Left ventricle myocardium inferior (tissue), 1 donor: ENCODE measurements at regions not wholly inside any gene's neighbourhood (a gene's known extent, or its start where the extent isn't known, plus 50 kb on each side); places are given as distances from the start of the nearest gene placed in this dataset.
"Not testable (repeated sequence)": the region's sequence is repeated elsewhere in the genome, so short reads cannot be mapped to it uniquely, and the experiment has no call there.

Experiments used
- DNase-seq: peaks from one replicate; pipeline ENCODE4 v3.0.0-alpha.2; 2020
- H3K27ac ChIP-seq: fragments of 200-600 bp; replicated peaks from 2 replicates; pipeline ENCODE4 v1.8.0; 2021
- H3K27me3 ChIP-seq: fragments of 200-600 bp; 2 replicates; pipeline ENCODE4 v1.8.0; 2021; ENCODE audit warnings: low read depth
- H3K36me3 ChIP-seq: fragments of 200-600 bp; 2 replicates; pipeline ENCODE4 v1.8.0; 2021
- H3K4me1 ChIP-seq: fragments of 200-600 bp; 2 replicates; pipeline ENCODE4 v1.8.0; 2021
- H3K4me3 ChIP-seq: fragments of 200-600 bp; 2 replicates; pipeline ENCODE4 v1.8.0; 2021; ENCODE audit warnings: mild to moderate bottlenecking, moderate library complexity
- H3K9me3 ChIP-seq: fragments of 200-600 bp; replicated peaks from 2 replicates; pipeline ENCODE4 v1.8.0; 2021
- intact Hi-C: fragments of 100-400 bp; cut with micrococcal nuclease; formaldehyde crosslinking; loops from one replicate; pipeline ENCODE4 v1.11.0; 2022
- TF ChIP-seq, protein P1 (sequence below): fragments of 200-600 bp; IDR thresholded peaks from 2 replicates; pipeline ENCODE4 v1.8.0; 2021; ENCODE audit warnings: antibody characterized with exemption, mild to moderate bottlenecking, borderline replicate concordance
- donor health status: DM: no; HTN: yes; CAD: no; lungs with severe emphysema.

DNA sequence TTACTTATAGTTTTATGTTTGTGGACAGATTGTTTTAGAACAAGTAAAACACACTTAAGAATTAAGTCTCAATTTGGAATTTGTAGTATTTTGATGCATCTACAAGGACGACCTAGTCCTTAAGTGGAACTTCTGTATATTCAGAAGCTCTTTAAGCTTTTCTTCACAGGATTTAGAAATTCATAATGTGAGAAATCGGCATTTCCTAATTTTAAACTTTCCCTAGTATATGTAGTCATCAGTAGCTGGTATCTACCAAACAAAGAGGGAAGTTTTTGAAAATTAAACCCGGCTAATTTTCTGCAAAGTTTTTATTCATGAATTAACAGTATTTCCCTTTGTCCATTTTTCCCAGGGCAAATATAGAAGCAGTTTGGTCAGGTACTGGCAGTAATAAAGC is 203.6 kb downstream of the CDRT15L2 start:
- peaks cover 58% of the 10 kb centered on the region for H3K27me3 ChIP-seq
- no peaks in the 10 kb centered on the region for H3K4me1 ChIP-seq
- intact Hi-C loops: no loop called here
- no peaks in the 10 kb centered on the region for H3K36me3 ChIP-seq
- H3K9me3 ChIP-seq: no peaks in the 10 kb centered on the region
- no peak overlapping the region for H3K27ac ChIP-seq
- TF ChIP-seq, protein P1, sequence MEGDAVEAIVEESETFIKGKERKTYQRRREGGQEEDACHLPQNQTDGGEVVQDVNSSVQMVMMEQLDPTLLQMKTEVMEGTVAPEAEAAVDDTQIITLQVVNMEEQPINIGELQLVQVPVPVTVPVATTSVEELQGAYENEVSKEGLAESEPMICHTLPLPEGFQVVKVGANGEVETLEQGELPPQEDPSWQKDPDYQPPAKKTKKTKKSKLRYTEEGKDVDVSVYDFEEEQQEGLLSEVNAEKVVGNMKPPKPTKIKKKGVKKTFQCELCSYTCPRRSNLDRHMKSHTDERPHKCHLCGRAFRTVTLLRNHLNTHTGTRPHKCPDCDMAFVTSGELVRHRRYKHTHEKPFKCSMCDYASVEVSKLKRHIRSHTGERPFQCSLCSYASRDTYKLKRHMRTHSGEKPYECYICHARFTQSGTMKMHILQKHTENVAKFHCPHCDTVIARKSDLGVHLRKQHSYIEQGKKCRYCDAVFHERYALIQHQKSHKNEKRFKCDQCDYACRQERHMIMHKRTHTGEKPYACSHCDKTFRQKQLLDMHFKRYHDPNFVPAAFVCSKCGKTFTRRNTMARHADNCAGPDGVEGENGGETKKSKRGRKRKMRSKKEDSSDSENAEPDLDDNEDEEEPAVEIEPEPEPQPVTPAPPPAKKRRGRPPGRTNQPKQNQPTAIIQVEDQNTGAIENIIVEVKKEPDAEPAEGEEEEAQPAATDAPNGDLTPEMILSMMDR: no peak
- H3K4me3 ChIP-seq: no peak overlapping the region
- DNase-seq: no peak

DNA sequence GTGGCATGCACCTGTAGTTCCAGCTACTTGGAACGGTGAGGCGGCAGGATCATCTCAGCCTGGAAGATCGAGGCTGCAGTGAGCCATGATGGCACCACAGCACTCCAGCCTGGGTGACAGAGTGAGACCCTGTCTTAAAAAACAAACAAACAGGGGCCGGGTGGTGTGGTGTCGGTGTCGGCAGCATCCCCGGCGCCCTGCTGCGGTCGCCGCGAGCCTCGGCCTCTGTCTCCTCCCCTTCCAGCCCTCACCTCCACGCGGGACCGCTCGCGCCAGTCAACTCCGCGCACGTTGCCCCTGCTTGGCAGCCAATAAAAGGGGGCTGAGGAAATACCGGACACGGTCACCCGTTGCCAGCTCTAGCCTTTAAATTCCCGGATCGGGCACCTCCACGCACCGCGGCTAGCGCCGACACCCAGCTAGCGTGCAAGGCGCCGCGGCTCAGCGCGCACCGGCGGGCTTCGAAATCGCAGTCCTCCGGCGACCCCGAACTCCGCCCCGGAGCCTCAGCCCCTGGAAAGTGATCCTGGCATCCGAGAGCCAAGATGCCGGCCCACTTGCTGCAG is 204.7 kb downstream of the CDRT15L2 start:
- H3K4me1 ChIP-seq: no peaks in the 10 kb centered on the region
- DNase-seq: no peak
- no peaks in the 10 kb centered on the region for H3K36me3 ChIP-seq
- TF ChIP-seq, protein P1: no peak
- intact Hi-C loops: no loop called here
- H3K4me3 ChIP-seq: no peak overlapping the region
- H3K27me3 ChIP-seq: peaks cover 58% of the 10 kb centered on the region
- no peaks in the 10 kb centered on the region for H3K9me3 ChIP-seq
- H3K27ac ChIP-seq: no peak overlapping the region

DNA sequence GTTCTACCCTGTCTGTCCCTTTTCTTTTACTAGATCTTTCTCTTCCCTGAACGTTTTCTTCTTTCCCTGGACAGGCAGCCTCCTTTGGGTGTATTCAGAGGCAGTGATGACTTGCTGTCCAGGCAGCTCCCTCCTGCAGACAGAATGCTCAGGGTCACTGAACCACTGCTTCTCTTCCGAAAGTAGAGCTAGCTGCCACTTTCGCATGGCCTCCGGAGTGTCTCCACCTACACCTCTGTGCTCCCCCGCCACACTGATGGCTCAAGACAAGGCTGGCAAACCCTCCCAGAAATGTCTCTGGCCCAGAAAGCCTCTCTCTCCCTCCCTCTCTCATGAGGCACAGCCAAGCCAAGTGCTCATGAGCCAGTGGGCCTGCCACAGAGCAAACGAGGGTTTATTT is 207.8 kb downstream of the CDRT15L2 start:
- peaks cover 53% of the 10 kb centered on the region for H3K27me3 ChIP-seq
- intact Hi-C loops: no loop called here
- DNase-seq: no peak
- no peaks in the 10 kb centered on the region for H3K4me1 ChIP-seq
- TF ChIP-seq, protein P1: no peak
- H3K4me3 ChIP-seq: no peak overlapping the region
- no peak overlapping the region for H3K27ac ChIP-seq
- no peaks in the 10 kb centered on the region for H3K9me3 ChIP-seq
- no peaks in the 10 kb centered on the region for H3K36me3 ChIP-seq

DNA sequence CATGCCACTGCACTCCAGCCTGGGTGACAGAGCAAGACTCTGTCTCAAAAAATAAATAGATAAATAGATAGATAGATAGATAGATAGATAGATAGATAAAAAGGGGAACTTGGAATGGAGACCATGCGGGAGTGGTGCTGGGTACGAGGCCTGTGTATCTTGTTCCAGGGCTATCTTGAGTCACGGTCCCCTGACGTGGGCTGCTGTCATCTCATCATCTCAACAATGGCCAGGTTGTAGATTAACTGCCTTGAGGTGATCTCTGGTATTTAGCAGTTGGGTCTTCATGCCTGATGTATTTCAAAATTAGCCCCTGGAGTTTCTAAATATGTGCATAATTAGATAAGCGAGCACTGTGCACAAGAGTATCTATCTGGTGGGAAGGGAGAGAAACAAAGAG is 212.1 kb downstream of the CDRT15L2 start:
- H3K9me3 ChIP-seq: no peaks in the 10 kb centered on the region
- no peaks in the 10 kb centered on the region for H3K36me3 ChIP-seq
- H3K27ac ChIP-seq: no peak overlapping the region
- TF ChIP-seq, protein P1: no peak
- intact Hi-C loops: no loop called here
- H3K27me3 ChIP-seq: peaks cover 34% of the 10 kb centered on the region
- no peak for DNase-seq
- H3K4me3 ChIP-seq: no peak overlapping the region
- H3K4me1 ChIP-seq: no peaks in the 10 kb centered on the region

DNA sequence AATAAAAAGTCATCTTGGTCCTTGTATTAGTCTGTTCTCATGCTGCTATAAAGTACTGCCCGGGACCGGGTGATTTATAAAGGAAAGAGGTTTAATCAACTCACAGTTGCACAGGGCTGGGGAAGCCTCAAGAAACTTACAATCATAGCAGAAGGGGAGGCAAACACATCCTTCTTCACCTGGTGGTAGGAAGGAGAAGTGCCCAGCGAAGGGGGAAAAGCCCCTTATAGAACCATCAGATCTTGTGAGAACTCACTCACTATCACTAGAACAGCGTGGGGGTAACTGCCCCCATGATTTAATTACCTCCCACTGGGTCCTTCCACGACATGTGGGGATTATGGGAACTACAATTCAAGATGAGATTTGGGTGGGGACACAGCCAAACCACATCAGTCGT is 215.0 kb downstream of the CDRT15L2 start:
- intact Hi-C loops, H3K27ac ChIP-seq, DNase-seq, H3K4me3 ChIP-seq, H3K4me1 ChIP-seq, H3K9me3 ChIP-seq, H3K36me3 ChIP-seq: not testable (repeated sequence)
- peaks cover 35% of the 10 kb centered on the region for H3K27me3 ChIP-seq

DNA sequence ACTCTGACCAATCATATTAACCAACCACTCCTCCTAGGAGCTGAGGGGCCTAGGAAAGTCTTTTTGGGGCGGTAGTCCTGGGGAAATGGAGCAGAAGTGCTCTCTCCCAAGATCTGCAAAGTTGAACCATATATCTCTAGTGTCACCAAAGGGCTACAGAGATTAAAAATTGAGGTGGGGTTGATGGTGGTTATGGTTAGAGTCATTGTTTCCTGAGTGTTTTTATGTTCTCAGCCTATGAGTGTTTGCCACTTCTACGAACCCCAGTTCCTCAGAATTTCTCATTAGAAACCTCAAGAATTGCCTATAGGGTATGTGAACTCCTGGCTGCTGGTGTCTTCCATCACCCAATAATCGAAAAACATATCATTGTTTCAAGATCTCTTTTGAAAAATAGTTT is 217.8 kb downstream of the CDRT15L2 start:
- Histone ChIP-seq H3K27me3 (peaks cover 30% of the 10 kb centered on the region), H3K4me3 (no peak overlapping the region), H3K36me3 (no peaks in the 10 kb centered on the region), H3K27ac (no peak overlapping the region), H3K9me3 (no peaks in the 10 kb centered on the region), H3K4me1 (no peaks in the 10 kb centered on the region)
- intact Hi-C loops: no loop called here
- no peak for DNase-seq
- TF ChIP-seq, protein P1: no peak
